CD1c-positive myeloid dendritic cell (primary cell): ENCODE measurements at regions not wholly inside any gene's neighbourhood (a gene's known extent, or its start where the extent isn't known, plus 50 kb on each side); places are given as distances from the start of the nearest gene placed in this dataset.

Source experiments
- DNase-seq: peaks from one replicate; pipeline ENCODE4 v3.0.0-alpha.2; 2016; ENCODE audit errors: extremely low spot score

GRCh38 chr11:26158251-26158650 is 173.7 kb upstream of the ANO3 start:
- no peak for DNase-seq

- DNase-seq = no peak
Measured at GRCh38 chr11:26162291-26162690, 169.6 kb upstream of the ANO3 start.

GRCh38 chr11:26186389-26186788 is 145.5 kb upstream of the ANO3 start:
- DNase-seq = no peak

GRCh38 chr11:26187639-26188038 is 144.3 kb upstream of the ANO3 start:
- no peak for DNase-seq

- no peak for DNase-seq
Measured at GRCh38 chr11:26188554-26188953, 143.4 kb upstream of the ANO3 start.

- DNase-seq = no peak
Measured at GRCh38 chr11:26191193-26191592, 140.7 kb upstream of the ANO3 start.

GRCh38 chr11:26193694-26194365 is 138.1 kb upstream of the ANO3 start:
- no peak for DNase-seq

GRCh38 chr11:26194881-26195280 is 137.0 kb upstream of the ANO3 start:
- DNase-seq = no peak

- no peak for DNase-seq
Measured at GRCh38 chr11:26198532-26199096, 133.3 kb upstream of the ANO3 start.

- no peak for DNase-seq
Measured at GRCh38 chr11:26199331-26200095, 132.4 kb upstream of the ANO3 start.

GRCh38 chr11:26201411-26201810 is 130.5 kb upstream of the ANO3 start:
- DNase-seq = no peak

GRCh38 chr11:26202754-26203153 is 129.2 kb upstream of the ANO3 start:
- DNase-seq = no peak

- DNase-seq = no peak
Measured at GRCh38 chr11:26204101-26204500, 127.8 kb upstream of the ANO3 start.

- DNase-seq = no peak
Measured at GRCh38 chr11:26204839-26205238, 127.1 kb upstream of the ANO3 start.

- DNase-seq = no peak
Measured at GRCh38 chr11:26219183-26220117, 112.5 kb upstream of the ANO3 start.

GRCh38 chr11:26225646-26226045 is 106.3 kb upstream of the ANO3 start:
- DNase-seq = no peak

GRCh38 chr11:26227301-26227746 is 104.6 kb upstream of the ANO3 start:
- no peak for DNase-seq

GRCh38 chr11:26227883-26228502 is 103.9 kb upstream of the ANO3 start:
- no peak for DNase-seq

GRCh38 chr11:26228778-26229177 is 103.2 kb upstream of the ANO3 start:
- DNase-seq = no peak

GRCh38 chr11:26229257-26229656 is 102.7 kb upstream of the ANO3 start:
- no peak for DNase-seq

- no peak for DNase-seq
Measured at GRCh38 chr11:26229981-26230380, 101.9 kb upstream of the ANO3 start.
